Left ventricle myocardium inferior (tissue), 1 donor: ENCODE measurements at regions not wholly inside any gene's neighbourhood (a gene's known extent, or its start where the extent isn't known, plus 50 kb on each side); places are given as distances from the start of the nearest gene placed in this dataset.

Experiments used
- DNase-seq: peaks from one replicate; pipeline ENCODE4 v3.0.0-alpha.2; 2020
- H3K27ac ChIP-seq: fragments of 200-600 bp; replicated peaks from 2 replicates; pipeline ENCODE4 v1.8.0; 2021
- H3K27me3 ChIP-seq: fragments of 200-600 bp; 2 replicates; pipeline ENCODE4 v1.8.0; 2021; ENCODE audit warnings: low read depth
- H3K36me3 ChIP-seq: fragments of 200-600 bp; 2 replicates; pipeline ENCODE4 v1.8.0; 2021
- H3K4me1 ChIP-seq: fragments of 200-600 bp; 2 replicates; pipeline ENCODE4 v1.8.0; 2021
- H3K4me3 ChIP-seq: fragments of 200-600 bp; 2 replicates; pipeline ENCODE4 v1.8.0; 2021; ENCODE audit warnings: mild to moderate bottlenecking, moderate library complexity
- H3K9me3 ChIP-seq: fragments of 200-600 bp; replicated peaks from 2 replicates; pipeline ENCODE4 v1.8.0; 2021
- CTCF ChIP-seq: fragments of 200-600 bp; IDR thresholded peaks from 2 replicates; pipeline ENCODE4 v1.8.0; 2021; ENCODE audit warnings: antibody characterized with exemption, mild to moderate bottlenecking, borderline replicate concordance
- intact Hi-C: fragments of 100-400 bp; cut with micrococcal nuclease; formaldehyde crosslinking; loops from one replicate; pipeline ENCODE4 v1.11.0; 2022
- donor health status: DM: no; HTN: yes; CAD: no; lungs with severe emphysema.

- H3K4me3 ChIP-seq: no peak overlapping the region
- H3K9me3 ChIP-seq: no peaks in the 10 kb centered on the region
- TF ChIP-seq CTCF: no peak
- H3K27ac ChIP-seq: peak overlapping the region; percentile 70
- H3K36me3 ChIP-seq: no peaks in the 10 kb centered on the region
- peaks cover 61% of the 10 kb centered on the region for H3K27me3 ChIP-seq
- peaks cover 12% of the 10 kb centered on the region for H3K4me1 ChIP-seq
- intact Hi-C loops: no loop called here
- no peak for DNase-seq
Measured at GRCh38 chr16:86653285-86654006, 75.1 kb downstream of the FOXL1 start.

- Histone ChIP-seq H3K9me3 (peaks cover 4% of the 10 kb centered on the region), H3K4me1 (peaks cover 10% of the 10 kb centered on the region), H3K36me3 (no peaks in the 10 kb centered on the region), H3K27ac (no peak overlapping the region), H3K4me3 (no peak overlapping the region), H3K27me3 (peaks cover 46% of the 10 kb centered on the region)
- intact Hi-C loops: no loop called here
- no peak for DNase-seq
- no peak for TF ChIP-seq CTCF
Measured at GRCh38 chr16:86657972-86658371, 79.6 kb downstream of the FOXL1 start.

- Histone ChIP-seq H3K4me1 (peaks cover 10% of the 10 kb centered on the region), H3K36me3 (no peaks in the 10 kb centered on the region), H3K9me3 (peaks cover 4% of the 10 kb centered on the region), H3K27ac (no peak overlapping the region), H3K27me3 (peaks cover 50% of the 10 kb centered on the region), H3K4me3 (no peak overlapping the region)
- intact Hi-C loops: no loop called here
- no peak for DNase-seq
- TF ChIP-seq CTCF: no peak
Measured at GRCh38 chr16:86660623-86661022, 82.3 kb downstream of the FOXL1 start.

- no peaks in the 10 kb centered on the region for H3K36me3 ChIP-seq
- no peak overlapping the region for H3K27ac ChIP-seq
- peaks cover 61% of the 10 kb centered on the region for H3K27me3 ChIP-seq
- H3K9me3 ChIP-seq: peaks cover 4% of the 10 kb centered on the region
- H3K4me3 ChIP-seq: no peak overlapping the region
- intact Hi-C loops: no loop called here
- H3K4me1 ChIP-seq: peaks cover 16% of the 10 kb centered on the region
- DNase-seq: no peak
- TF ChIP-seq CTCF: no peak
Measured at GRCh38 chr16:86661706-86662105, 83.4 kb downstream of the FOXL1 start.

GRCh38 chr16:86662195-86662594 is 83.8 kb downstream of the FOXL1 start:
- intact Hi-C loops: no loop called here
- H3K27ac ChIP-seq: no peak overlapping the region

More at GRCh38 chr16:86662195-86662594, 83.8 kb downstream of the FOXL1 start:
- Histone ChIP-seq H3K9me3 (peaks cover 4% of the 10 kb centered on the region), H3K36me3 (no peaks in the 10 kb centered on the region), H3K4me1 (peaks cover 16% of the 10 kb centered on the region), H3K4me3 (no peak overlapping the region), H3K27me3 (peaks cover 62% of the 10 kb centered on the region)
- TF ChIP-seq CTCF: no peak
- DNase-seq: no peak
